ENCODE measurements at regions not wholly inside any gene's neighbourhood (a gene's known extent, or its start where the extent isn't known, plus 50 kb on each side); places are given as distances from the start of the nearest gene placed in this dataset.

DNA sequence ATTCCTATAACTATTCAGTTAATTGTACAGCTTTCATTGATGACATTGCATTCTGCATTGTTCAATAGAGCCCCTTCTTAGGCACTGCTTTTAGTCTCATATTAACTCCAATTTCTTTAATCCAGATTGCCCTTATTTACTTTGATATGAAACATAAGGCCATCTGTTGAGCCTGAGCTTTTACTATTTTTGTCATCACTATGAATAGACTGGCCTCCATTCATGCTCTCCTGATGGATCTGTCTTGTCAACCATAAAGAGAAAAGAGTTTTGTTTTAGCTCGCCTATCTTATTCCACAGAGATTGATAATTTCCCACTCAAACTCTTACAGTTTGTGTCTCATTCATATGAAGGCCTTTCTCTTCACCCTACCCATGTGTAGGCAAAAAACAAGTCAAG is 159.2 kb upstream of the DTNA start:
- Histone ChIP-seq H3K9me3 (ENCODE audit: control insufficient read depth in 3 of 3, low read length in 3 of 3) (no peaks in the 10 kb centered on the region), H3K27me3 (ENCODE audit: control insufficient read depth in 3 of 3, insufficient read depth in 3 of 3, low read length in 3 of 3) (no peaks in the 10 kb centered on the region), H3K9ac (ENCODE audit: low read depth in 1 of 3, low read length in 3 of 3) (peak overlapping the region in 1 of 3 donors; percentile 12), H3K36me3 (ENCODE audit: control insufficient read depth in 3 of 3, insufficient read depth in 3 of 3, low read length in 3 of 3) (no peaks in the 10 kb centered on the region), H3K4me3 (ENCODE audit: low read length in 3 of 3) (peak overlapping the region in 1 of 3 donors; percentile 34), H3K4me1 (ENCODE audit: control insufficient read depth in 3 of 3, insufficient read depth in 3 of 3, low read length in 3 of 3) (peaks cover 7 to 13% (median 9%) of the 10 kb centered on the region in 3 donors), H3K27ac (ENCODE audit: low read depth, low read length) (peak overlapping the region; percentile 57)

DNA sequence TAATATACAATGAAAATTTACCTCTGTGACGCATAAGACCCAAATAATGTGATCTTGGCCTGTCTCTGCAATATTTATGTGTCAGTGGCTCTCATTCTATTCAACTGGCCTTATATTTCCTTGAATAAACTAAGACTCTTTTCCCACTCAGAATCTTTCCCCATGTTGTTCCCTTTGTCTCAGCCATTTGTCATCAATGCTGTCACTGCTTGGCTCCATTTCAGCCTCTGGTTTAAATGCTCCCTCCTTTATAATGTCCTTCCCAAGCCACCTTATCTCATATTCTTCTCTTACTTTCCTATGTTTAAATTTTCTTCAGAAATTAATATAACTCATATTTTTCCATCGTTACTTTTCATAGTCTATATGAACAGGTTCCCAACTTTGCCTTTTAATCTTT is 158.3 kb upstream of the DTNA start:
- no peak overlapping the region for H3K9ac ChIP-seq (ENCODE audit: low read depth in 1 of 3, low read length in 3 of 3)
- no peaks in the 10 kb centered on the region for H3K9me3 ChIP-seq (ENCODE audit: control insufficient read depth in 3 of 3, low read length in 3 of 3)
- no peak overlapping the region for H3K4me3 ChIP-seq (ENCODE audit: low read length in 3 of 3)
- H3K27me3 ChIP-seq (ENCODE audit: control insufficient read depth in 3 of 3, insufficient read depth in 3 of 3, low read length in 3 of 3): no peaks in the 10 kb centered on the region
- H3K27ac ChIP-seq (ENCODE audit: low read depth, low read length): no peak overlapping the region
- H3K36me3 ChIP-seq (ENCODE audit: control insufficient read depth in 3 of 3, insufficient read depth in 3 of 3, low read length in 3 of 3): no peaks in the 10 kb centered on the region
- H3K4me1 ChIP-seq (ENCODE audit: control insufficient read depth in 3 of 3, insufficient read depth in 3 of 3, low read length in 3 of 3): peaks cover 7 to 13% (median 9%) of the 10 kb centered on the region in 3 donors

DNA sequence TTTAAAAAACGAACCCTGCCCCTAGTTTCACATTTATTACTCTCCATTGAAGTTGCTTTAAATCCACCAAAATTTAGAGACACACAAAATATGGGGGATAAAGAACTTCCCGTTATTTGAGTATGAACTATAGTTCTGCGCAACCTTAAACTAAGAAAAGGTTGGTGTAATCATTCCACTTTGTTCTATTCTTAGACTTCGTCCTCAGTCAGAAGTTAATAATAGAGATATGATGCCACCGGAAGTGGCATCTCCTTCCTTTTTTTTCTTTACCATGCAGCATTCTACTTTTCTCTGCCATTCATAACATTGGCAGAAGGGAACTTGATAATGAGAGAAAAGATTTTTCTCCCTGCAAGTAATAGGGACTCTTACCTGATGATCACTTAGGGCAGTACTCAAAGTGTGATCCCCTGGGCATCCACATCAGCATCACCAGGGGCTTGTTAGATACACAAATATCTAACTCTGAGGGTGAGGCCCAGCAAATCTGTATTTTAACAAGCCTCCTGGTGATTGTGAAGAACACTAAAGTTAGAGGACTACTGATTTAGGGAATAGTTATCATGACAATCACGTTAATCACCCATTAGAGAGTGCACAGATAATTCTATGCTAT is 147.7 kb upstream of the DTNA start:
- Histone ChIP-seq H3K27me3 (ENCODE audit: control insufficient read depth in 3 of 3, insufficient read depth in 3 of 3, low read length in 3 of 3) (no peaks in the 10 kb centered on the region), H3K4me3 (ENCODE audit: low read length in 3 of 3) (peak overlapping the region in 1 of 3 donors; percentile 4), H3K27ac (ENCODE audit: low read depth, low read length) (peak overlapping the region; percentile 90)

GRCh38 chr18:34567857-34568256 is 142.2 kb upstream of the DTNA start:
- Histone ChIP-seq H3K36me3 (ENCODE audit: control insufficient read depth in 3 of 3, insufficient read depth in 3 of 3, low read length in 3 of 3) (no peaks in the 10 kb centered on the region), H3K9me3 (ENCODE audit: control insufficient read depth in 3 of 3, low read length in 3 of 3) (no peaks in the 10 kb centered on the region), H3K4me1 (ENCODE audit: control insufficient read depth in 3 of 3, insufficient read depth in 3 of 3, low read length in 3 of 3) (peaks cover 0 to 4% (median 4%) of the 10 kb centered on the region in 3 donors), H3K27ac (ENCODE audit: low read depth, low read length) (no peak overlapping the region), H3K27me3 (ENCODE audit: control insufficient read depth in 3 of 3, insufficient read depth in 3 of 3, low read length in 3 of 3) (no peaks in the 10 kb centered on the region), H3K4me3 (ENCODE audit: low read length in 3 of 3) (no peak overlapping the region), H3K9ac (ENCODE audit: low read depth in 1 of 3, low read length in 3 of 3) (no peak overlapping the region)

More for the DNA sequence above, 147.7 kb upstream of the DTNA start:
- Histone ChIP-seq H3K4me1 (ENCODE audit: control insufficient read depth in 3 of 3, insufficient read depth in 3 of 3, low read length in 3 of 3) (peaks cover 0 to 12% (median 9%) of the 10 kb centered on the region in 3 donors), H3K9ac (ENCODE audit: low read depth in 1 of 3, low read length in 3 of 3) (peak overlapping the region; percentile 18 to 73 (median 48)), H3K36me3 (ENCODE audit: control insufficient read depth in 3 of 3, insufficient read depth in 3 of 3, low read length in 3 of 3) (no peaks in the 10 kb centered on the region), H3K9me3 (ENCODE audit: control insufficient read depth in 3 of 3, low read length in 3 of 3) (no peaks in the 10 kb centered on the region)

DNA sequence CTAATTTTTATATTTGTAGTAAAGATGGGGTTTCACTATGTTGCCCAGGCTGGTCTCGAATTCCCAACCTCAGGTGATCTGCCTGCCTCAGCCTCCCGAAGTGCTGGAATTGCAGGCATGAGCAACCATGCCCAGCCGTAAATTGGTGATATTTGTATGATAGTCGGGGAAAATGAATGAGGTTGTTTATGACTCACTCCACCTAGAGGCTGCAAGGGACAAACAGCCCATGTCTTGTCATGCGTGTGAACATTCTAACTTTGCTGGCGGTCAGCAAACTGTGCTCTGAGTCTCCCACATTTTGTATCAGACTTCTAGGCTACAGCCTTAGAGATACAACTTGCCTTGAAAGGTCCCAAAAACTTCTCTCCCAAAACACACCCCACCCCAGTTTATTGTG is 133.5 kb upstream of the DTNA start:
- Histone ChIP-seq H3K9me3 (ENCODE audit: control insufficient read depth in 3 of 3, low read length in 3 of 3) (peaks cover 0 to 2% (median 0%) of the 10 kb centered on the region in 3 donors), H3K9ac (ENCODE audit: low read depth in 1 of 3, low read length in 3 of 3) (no peak overlapping the region), H3K27me3 (ENCODE audit: control insufficient read depth in 3 of 3, insufficient read depth in 3 of 3, low read length in 3 of 3) (no peaks in the 10 kb centered on the region), H3K36me3 (ENCODE audit: control insufficient read depth in 3 of 3, insufficient read depth in 3 of 3, low read length in 3 of 3) (no peaks in the 10 kb centered on the region), H3K4me3 (ENCODE audit: low read length in 3 of 3) (no peak overlapping the region), H3K27ac (ENCODE audit: low read depth, low read length) (no peak overlapping the region), H3K4me1 (ENCODE audit: control insufficient read depth in 3 of 3, insufficient read depth in 3 of 3, low read length in 3 of 3) (no peaks in the 10 kb centered on the region)

- Histone ChIP-seq H3K27me3 (ENCODE audit: control insufficient read depth in 3 of 3, insufficient read depth in 3 of 3, low read length in 3 of 3) (no peaks in the 10 kb centered on the region), H3K9me3 (ENCODE audit: control insufficient read depth in 3 of 3, low read length in 3 of 3) (peaks cover 0 to 2% (median 0%) of the 10 kb centered on the region in 3 donors), H3K27ac (ENCODE audit: low read depth, low read length) (no peak overlapping the region)
Observed at GRCh38 chr18:34583895-34584294, 126.2 kb upstream of the DTNA start.

GRCh38 chr18:34590503-34590902 is 119.6 kb upstream of the DTNA start:
- no peaks in the 10 kb centered on the region for H3K9me3 ChIP-seq (ENCODE audit: control insufficient read depth in 3 of 3, low read length in 3 of 3)
- no peak overlapping the region for H3K9ac ChIP-seq (ENCODE audit: low read depth in 1 of 3, low read length in 3 of 3)
- H3K27ac ChIP-seq (ENCODE audit: low read depth, low read length): peak overlapping the region; percentile 89
- no peak overlapping the region for H3K4me3 ChIP-seq (ENCODE audit: low read length in 3 of 3)
- H3K27me3 ChIP-seq (ENCODE audit: control insufficient read depth in 3 of 3, insufficient read depth in 3 of 3, low read length in 3 of 3): no peaks in the 10 kb centered on the region
- peaks cover 4 to 7% (median 5%) of the 10 kb centered on the region in 3 donors for H3K4me1 ChIP-seq (ENCODE audit: control insufficient read depth in 3 of 3, insufficient read depth in 3 of 3, low read length in 3 of 3)
- no peaks in the 10 kb centered on the region for H3K36me3 ChIP-seq (ENCODE audit: control insufficient read depth in 3 of 3, insufficient read depth in 3 of 3, low read length in 3 of 3)

More at GRCh38 chr18:34583895-34584294, 126.2 kb upstream of the DTNA start:
- Histone ChIP-seq H3K9ac (ENCODE audit: low read depth in 1 of 3, low read length in 3 of 3) (no peak overlapping the region), H3K4me3 (ENCODE audit: low read length in 3 of 3) (no peak overlapping the region), H3K4me1 (ENCODE audit: control insufficient read depth in 3 of 3, insufficient read depth in 3 of 3, low read length in 3 of 3) (no peaks in the 10 kb centered on the region), H3K36me3 (ENCODE audit: control insufficient read depth in 3 of 3, insufficient read depth in 3 of 3, low read length in 3 of 3) (no peaks in the 10 kb centered on the region)

DNA sequence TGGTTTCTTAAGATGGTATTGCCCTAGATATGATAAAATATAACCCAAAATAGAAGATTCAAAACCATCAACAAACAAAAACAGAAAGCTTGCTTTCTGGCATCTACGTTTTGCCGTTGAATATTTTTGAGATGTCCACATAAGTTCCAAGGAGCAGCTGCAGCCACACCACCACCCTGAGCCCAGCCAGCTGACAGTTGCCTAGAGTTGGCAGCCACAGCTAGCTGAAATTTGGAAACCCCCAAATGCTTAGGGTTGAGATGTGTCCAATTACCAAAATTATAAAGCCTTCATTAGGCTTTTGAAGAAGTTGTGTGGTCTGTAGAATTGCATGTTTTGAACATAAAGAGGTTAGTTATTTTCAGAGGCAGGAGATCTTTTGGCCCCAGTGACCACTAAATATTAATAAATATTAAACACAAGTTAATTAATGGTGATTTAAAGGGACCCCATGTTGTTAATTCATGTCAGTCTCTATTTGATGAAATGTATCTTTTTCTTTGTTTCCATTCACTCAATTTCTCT is 118.1 kb upstream of the DTNA start:
- Histone ChIP-seq H3K36me3 (ENCODE audit: control insufficient read depth in 3 of 3, insufficient read depth in 3 of 3, low read length in 3 of 3) (peaks cover 0 to 2% (median 0%) of the 10 kb centered on the region in 3 donors), H3K4me3 (ENCODE audit: low read length in 3 of 3) (peak overlapping the region; percentile 68 to 86 (median 68)), H3K4me1 (ENCODE audit: control insufficient read depth in 3 of 3, insufficient read depth in 3 of 3, low read length in 3 of 3) (peaks cover 10 to 16% (median 11%) of the 10 kb centered on the region in 3 donors), H3K27ac (ENCODE audit: low read depth, low read length) (peak overlapping the region; percentile 89), H3K27me3 (ENCODE audit: control insufficient read depth in 3 of 3, insufficient read depth in 3 of 3, low read length in 3 of 3) (no peaks in the 10 kb centered on the region), H3K9ac (ENCODE audit: low read depth in 1 of 3, low read length in 3 of 3) (peak overlapping the region; percentile 65 to 81 (median 73)), H3K9me3 (ENCODE audit: control insufficient read depth in 3 of 3, low read length in 3 of 3) (no peaks in the 10 kb centered on the region)

- peak overlapping the region; percentile 68 to 86 (median 68) for H3K4me3 ChIP-seq (ENCODE audit: low read length in 3 of 3)
- H3K4me1 ChIP-seq (ENCODE audit: control insufficient read depth in 3 of 3, insufficient read depth in 3 of 3, low read length in 3 of 3): peaks cover 10 to 21% (median 11%) of the 10 kb centered on the region in 3 donors
- H3K9ac ChIP-seq (ENCODE audit: low read depth in 1 of 3, low read length in 3 of 3): peak overlapping the region; percentile 65 to 81 (median 73)
Observed at GRCh38 chr18:34592481-34592880, 117.6 kb upstream of the DTNA start.

DNA sequence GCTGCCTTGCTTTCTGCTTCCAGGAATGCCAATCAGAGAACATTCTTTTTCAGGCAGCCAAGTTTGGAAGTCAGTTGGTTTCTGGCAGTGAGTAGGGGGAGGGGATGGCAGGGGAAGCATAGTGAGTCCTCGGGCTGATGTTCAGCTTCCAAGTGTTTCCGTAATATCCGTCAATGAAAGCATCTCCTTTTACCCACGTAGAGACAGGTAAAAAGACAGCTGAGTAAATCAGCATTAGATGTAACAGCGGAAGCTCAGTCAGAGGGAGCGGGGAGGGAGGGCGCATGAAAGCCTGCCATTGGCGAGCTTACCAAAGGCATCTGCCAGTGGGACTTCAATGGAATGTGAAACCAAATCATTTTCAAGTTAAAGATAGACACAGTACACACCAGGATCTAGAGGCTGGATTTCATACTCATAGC is 117.1 kb upstream of the DTNA start:
- Histone ChIP-seq H3K27me3 (ENCODE audit: control insufficient read depth in 3 of 3, insufficient read depth in 3 of 3, low read length in 3 of 3) (no peaks in the 10 kb centered on the region), H3K9ac (ENCODE audit: low read depth in 1 of 3, low read length in 3 of 3) (peak overlapping the region; percentile 73 to 86 (median 81)), H3K9me3 (ENCODE audit: control insufficient read depth in 3 of 3, low read length in 3 of 3) (no peaks in the 10 kb centered on the region), H3K36me3 (ENCODE audit: control insufficient read depth in 3 of 3, insufficient read depth in 3 of 3, low read length in 3 of 3) (peaks cover 0 to 3% (median 0%) of the 10 kb centered on the region in 3 donors), H3K4me1 (ENCODE audit: control insufficient read depth in 3 of 3, insufficient read depth in 3 of 3, low read length in 3 of 3) (peaks cover 10 to 21% (median 11%) of the 10 kb centered on the region in 3 donors), H3K4me3 (ENCODE audit: low read length in 3 of 3) (peak overlapping the region; percentile 68 to 86 (median 68)), H3K27ac (ENCODE audit: low read depth, low read length) (peak overlapping the region; percentile 89)

More at GRCh38 chr18:34592481-34592880, 117.6 kb upstream of the DTNA start:
- H3K36me3 ChIP-seq (ENCODE audit: control insufficient read depth in 3 of 3, insufficient read depth in 3 of 3, low read length in 3 of 3): peaks cover 0 to 3% (median 0%) of the 10 kb centered on the region in 3 donors
- H3K27me3 ChIP-seq (ENCODE audit: control insufficient read depth in 3 of 3, insufficient read depth in 3 of 3, low read length in 3 of 3): no peaks in the 10 kb centered on the region
- peak overlapping the region; percentile 89 for H3K27ac ChIP-seq (ENCODE audit: low read depth, low read length)
- no peaks in the 10 kb centered on the region for H3K9me3 ChIP-seq (ENCODE audit: control insufficient read depth in 3 of 3, low read length in 3 of 3)

Data from skeletal muscle tissue (tissue), 3 donors.